ENCODE measurements at regions not wholly inside any gene's neighbourhood (a gene's known extent, or its start where the extent isn't known, plus 50 kb on each side); places are given as distances from the start of the nearest gene placed in this dataset.

GRCh38 chr2:62362561-62362960, 143.4 kb downstream of the TMEM17 start:
- Histone ChIP-seq H3K4me1 (peaks cover 14% of the 10 kb centered on the region), H3K36me3 (no peaks in the 10 kb centered on the region), H3K4me2 (no peak overlapping the region), H2AFZ (replicated peaks) (no peak overlapping the region), H4K20me1 (ENCODE audit: low read depth) (no peaks in the 10 kb centered on the region), H3K9me3 (ENCODE audit: low read depth) (no peaks in the 10 kb centered on the region), H3K27ac (no peak overlapping the region), H3K4me3 (no peak overlapping the region), H3K27me3 (no peaks in the 10 kb centered on the region), H3K79me2 (ENCODE audit: low read depth) (no peaks in the 10 kb centered on the region), H3K9ac (no peak overlapping the region), H3F3A (ENCODE audit: low read depth) (no peaks in the 10 kb centered on the region)
- Mint-ChIP-seq H3K4me3 (no peak overlapping the region), H3K36me3 (no peaks in the 10 kb centered on the region), H3K4me1 (peaks cover 6% of the 10 kb centered on the region), H3K27me3 (ENCODE audit: insufficient read depth, low read depth) (peaks cover 5% of the 10 kb centered on the region), H3K27ac (no peak overlapping the region), H3K9me3 (no peaks in the 10 kb centered on the region)
- TF ChIP-seq EZH2 (IDR thresholded peaks at IDR 0.05), result no peak
- no peak for TF ChIP-seq CTCF (IDR thresholded peaks at IDR 0.05)
- TF ChIP-seq EZH2phosphoT487 (IDR thresholded peaks at IDR 0.05), result no peak
- DNase-seq (ENCODE audit: low spot score), result no peak

GRCh38 chr2:62361964-62362363, 144.0 kb downstream of the TMEM17 start:
- Histone ChIP-seq H3K9ac (no peak overlapping the region), H3K4me1 (peaks cover 14% of the 10 kb centered on the region), H3K36me3 (no peaks in the 10 kb centered on the region), H3K9me3 (ENCODE audit: low read depth) (no peaks in the 10 kb centered on the region), H3K4me3 (no peak overlapping the region), H3K27ac (no peak overlapping the region), H3K79me2 (ENCODE audit: low read depth) (no peaks in the 10 kb centered on the region), H3F3A (ENCODE audit: low read depth) (no peaks in the 10 kb centered on the region), H3K4me2 (no peak overlapping the region), H2AFZ (replicated peaks) (no peak overlapping the region), H4K20me1 (ENCODE audit: low read depth) (no peaks in the 10 kb centered on the region), H3K27me3 (no peaks in the 10 kb centered on the region)
- no peak overlapping the region for H3K4me3 Mint-ChIP-seq
- TF ChIP-seq CTCF (IDR thresholded peaks at IDR 0.05) (no peak), EZH2 (IDR thresholded peaks at IDR 0.05) (no peak), EZH2phosphoT487 (IDR thresholded peaks at IDR 0.05) (no peak)
- no peak overlapping the region for H3K27ac Mint-ChIP-seq
- no peaks in the 10 kb centered on the region for H3K36me3 Mint-ChIP-seq
- H3K9me3 Mint-ChIP-seq, result no peaks in the 10 kb centered on the region
- H3K27me3 Mint-ChIP-seq (ENCODE audit: insufficient read depth, low read depth), result peaks cover 3% of the 10 kb centered on the region
- no peak for DNase-seq (ENCODE audit: low spot score)
- peaks cover 6% of the 10 kb centered on the region for H3K4me1 Mint-ChIP-seq

GRCh38 chr2:62354771-62355561, 151.0 kb downstream of the TMEM17 start:
- no peak for DNase-seq (ENCODE audit: low spot score)
- Histone ChIP-seq H4K20me1 (ENCODE audit: low read depth) (no peaks in the 10 kb centered on the region), H3K36me3 (no peaks in the 10 kb centered on the region), H3K4me2 (no peak overlapping the region), H3K9me3 (ENCODE audit: low read depth) (peaks cover 7% of the 10 kb centered on the region), H2AFZ (replicated peaks) (peak overlapping the region; percentile 50), H3K4me3 (no peak overlapping the region), H3F3A (ENCODE audit: low read depth) (peaks cover 7% of the 10 kb centered on the region), H3K27ac (no peak overlapping the region), H3K27me3 (no peaks in the 10 kb centered on the region), H3K4me1 (peaks cover 2% of the 10 kb centered on the region), H3K9ac (no peak overlapping the region), H3K79me2 (ENCODE audit: low read depth) (no peaks in the 10 kb centered on the region)
- Mint-ChIP-seq H3K4me3 (no peak overlapping the region), H3K27ac (no peak overlapping the region), H3K4me1 (no peaks in the 10 kb centered on the region), H3K9me3 (peaks cover 21% of the 10 kb centered on the region), H3K27me3 (ENCODE audit: insufficient read depth, low read depth) (peaks cover 2% of the 10 kb centered on the region), H3K36me3 (no peaks in the 10 kb centered on the region)
- TF ChIP-seq EZH2phosphoT487 (IDR thresholded peaks at IDR 0.05) (no peak), CTCF (IDR thresholded peaks at IDR 0.05) (no peak), EZH2 (IDR thresholded peaks at IDR 0.05) (no peak)
